Heart left ventricle (tissue), 16 donors: ENCODE measurements at regions not wholly inside any gene's neighbourhood (a gene's known extent, or its start where the extent isn't known, plus 50 kb on each side); places are given as distances from the start of the nearest gene placed in this dataset.
"Not testable (repeated sequence)": the region's sequence is repeated elsewhere in the genome, so short reads cannot be mapped to it uniquely, and the experiment has no call there.

Experiments
- ATAC-seq, 4 donors: fragments of 200-7000 bp; cut with Tn5 transposase; one replicate each; pipeline ENCODE4 v1.9.1; 2020 to 2022; ENCODE audit warnings: moderate library complexity in 4 of 4, mild to moderate bottlenecking in 3 of 4, moderate number of reproducible peaks in 1 of 4
- DNase-seq, 5 donors: peaks; one replicate each; pipeline ENCODE4 v3.0.0-alpha.2; 2020
- H3K27ac ChIP-seq, 12 donors: fragments of 200-600 bp; sonication (generic) in 4 of 12; one replicate each; pipeline versions ENCODE4 v1.5.0 to v1.8.0; 2016 to 2022; ENCODE audit warnings: mild to moderate bottlenecking in 2 of 12
- H3K27me3 ChIP-seq, 9 donors: fragments of 200-600 bp; sonication (generic) in 2 of 9; one replicate each; pipeline versions ENCODE4 v1.5.1 to v1.8.0; 2016 to 2022; ENCODE audit warnings: mild to moderate bottlenecking in 3 of 9
- H3K36me3 ChIP-seq, 9 donors: fragments of 200-600 bp; sonication (generic) in 2 of 9; one replicate each; pipeline versions ENCODE4 v1.5.0 to v1.8.0; 2018 to 2022; ENCODE audit warnings: mild to moderate bottlenecking in 2 of 9
- H3K4me1 ChIP-seq, 12 donors: fragments of 200-600 bp; sonication (generic) in 4 of 12; one replicate each; pipeline versions ENCODE4 v1.5.0 to v1.8.0; 2016 to 2022; ENCODE audit warnings: mild to moderate bottlenecking in 3 of 12
- H3K4me3 ChIP-seq, 12 donors: fragments of 200-600 bp; sonication (generic) in 4 of 12; one replicate each; pipeline versions ENCODE4 v1.5.0 to v1.8.0; 2017 to 2022; ENCODE audit warnings: mild to moderate bottlenecking in 9 of 12, moderate library complexity in 4 of 12
- H3K9me3 ChIP-seq, 12 donors: fragments of 200-600 bp; sonication (generic) in 4 of 12; one replicate each; pipeline versions ENCODE4 v1.5.0 to v1.8.0; 2016 to 2022; ENCODE audit warnings: mild to moderate bottlenecking in 1 of 12
- POLR2A ChIP-seq, 2 donors: fragments of 450-650 bp; IDR thresholded peaks; one replicate each; pipeline ENCODE4 v1.6.1; 2017; ENCODE audit warnings: antibody characterized with exemption in 2 of 2, mild to moderate bottlenecking in 2 of 2, moderate library complexity in 2 of 2
- WGBS, 4 donors: extraction: QIAGEN DNeasy Blood & Tissue Kit in 2 of 4; methylation state at CpG; one replicate each; pipeline versions ENCODE4 v1.1.5 to v1.1.7; 2013 to 2018; 5-methylcytosine and 5-hydroxymethylcytosine counted together
- intact Hi-C, 10 donors: fragments of 100-400 bp; cut with DNase I; formaldehyde crosslinking; loops; one replicate each; pipeline versions ENCODE4 v1.11.1 to v1.14.2; 2022
- TF ChIP-seq, protein P1 (sequence below), 12 donors: fragments of 200-600 bp; sonication (generic) in 4 of 12; IDR thresholded peaks; one replicate each; pipeline versions ENCODE4 v1.5.0 to v1.8.0; 2018 to 2022; ENCODE audit warnings: antibody characterized with exemption in 12 of 12, mild to moderate bottlenecking in 5 of 12
- donor health status: ischemic (EF 13 %, LVEDD 7.1; RV severe dilation, severe dysfunction).
- donor health status: healthy with polysubstance abuse.
- donor health status: DM: no; HTN: yes; CAD: no.
- donor health status: DM: no; HTN: no; CAD: no.
- donor health status: ischemic (EF 25% LVEDD 6.9; RV normal size, moderate dysfunction).
- donor health status: ischemic (EF 25% LVEDD 5.7; RV mildly dilated, moderate dysfunction).
- donor health status: healthy.
- donor health status: DM: yes; HTN: yes; CAD: no.
- donor health status: ischemic (EF 35%, LVEDD 5.7; RV mildly dilated, moderate dysfunction).
- donor health status: nonischemic (EF 11% LVEDD 7.7; RV severe dilation, severe dysfunction).
- donor health status: DM: yes; HTN: yes; CAD: no.
- donor health status: PGD.
- donor health status: ischemic (EF 29% LVEDD 5.4; RV normal size, mild dysfunction).
- donor health status: nonischemic (EF 23%, LVEDD 6.1; RV moderate dilation, normal function).

DNA sequence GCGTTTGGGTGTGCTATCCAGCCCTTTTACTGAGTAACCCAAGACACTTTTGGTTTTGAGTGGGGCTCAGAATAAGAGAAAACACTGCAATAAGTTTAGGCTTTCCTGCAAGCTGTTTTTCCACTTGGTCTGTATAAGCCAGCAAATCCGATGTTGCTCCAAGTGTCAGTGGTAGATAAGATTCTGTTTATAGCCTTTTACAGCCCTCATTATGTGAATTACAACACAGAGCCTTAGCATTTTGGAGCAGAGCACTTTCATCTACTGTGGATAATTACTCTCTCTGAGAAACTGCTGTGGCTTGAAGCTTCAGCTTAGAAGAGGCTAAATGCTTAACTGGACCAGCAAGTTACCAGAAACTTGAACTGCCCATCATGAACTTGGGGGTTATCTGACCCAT, 601.1 kb downstream of the JRKL start:
- no peaks in the 10 kb centered on the region for H3K9me3 ChIP-seq
- no peaks in the 10 kb centered on the region for H3K36me3 ChIP-seq
- ATAC-seq (no peak), DNase-seq (no peak)
- intact Hi-C loops, result no loop called here
- H3K27me3 ChIP-seq, result no peaks in the 10 kb centered on the region
- H3K4me3 ChIP-seq, result no peak overlapping the region
- H3K4me1 ChIP-seq, result no peaks in the 10 kb centered on the region
- WGBS, 4 donors, result 46 to 51% (median 49%) methylated on average over 2 of the region's 2 CpGs
- no peak overlapping the region for H3K27ac ChIP-seq
- TF ChIP-seq, protein P1, sequence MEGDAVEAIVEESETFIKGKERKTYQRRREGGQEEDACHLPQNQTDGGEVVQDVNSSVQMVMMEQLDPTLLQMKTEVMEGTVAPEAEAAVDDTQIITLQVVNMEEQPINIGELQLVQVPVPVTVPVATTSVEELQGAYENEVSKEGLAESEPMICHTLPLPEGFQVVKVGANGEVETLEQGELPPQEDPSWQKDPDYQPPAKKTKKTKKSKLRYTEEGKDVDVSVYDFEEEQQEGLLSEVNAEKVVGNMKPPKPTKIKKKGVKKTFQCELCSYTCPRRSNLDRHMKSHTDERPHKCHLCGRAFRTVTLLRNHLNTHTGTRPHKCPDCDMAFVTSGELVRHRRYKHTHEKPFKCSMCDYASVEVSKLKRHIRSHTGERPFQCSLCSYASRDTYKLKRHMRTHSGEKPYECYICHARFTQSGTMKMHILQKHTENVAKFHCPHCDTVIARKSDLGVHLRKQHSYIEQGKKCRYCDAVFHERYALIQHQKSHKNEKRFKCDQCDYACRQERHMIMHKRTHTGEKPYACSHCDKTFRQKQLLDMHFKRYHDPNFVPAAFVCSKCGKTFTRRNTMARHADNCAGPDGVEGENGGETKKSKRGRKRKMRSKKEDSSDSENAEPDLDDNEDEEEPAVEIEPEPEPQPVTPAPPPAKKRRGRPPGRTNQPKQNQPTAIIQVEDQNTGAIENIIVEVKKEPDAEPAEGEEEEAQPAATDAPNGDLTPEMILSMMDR (IDR thresholded peaks at IDR 0.05), result no peak
- TF ChIP-seq POLR2A (IDR thresholded peaks at IDR 0.05), result no peak

DNA sequence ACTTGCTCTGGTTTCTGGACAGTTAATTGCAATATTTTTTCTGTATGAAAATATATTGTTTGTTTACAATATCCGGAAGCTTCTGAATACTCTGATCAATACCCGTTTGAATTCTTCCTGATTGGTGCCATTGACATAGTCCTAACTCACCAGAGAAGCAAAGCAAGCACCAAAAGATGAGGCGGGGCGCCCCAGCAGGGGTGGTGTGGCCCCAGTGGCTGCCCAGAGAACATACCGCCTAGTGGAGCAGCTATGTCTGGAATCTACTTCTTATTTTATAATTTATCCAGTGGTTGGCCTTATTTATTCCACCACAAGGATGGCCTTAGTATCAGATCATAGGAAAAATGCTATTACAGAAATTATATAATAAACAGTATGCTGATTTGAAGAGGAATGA, 610.7 kb downstream of the JRKL start:
- DNase-seq, result no peak
- H3K4me3 ChIP-seq, result no peak overlapping the region
- TF ChIP-seq, protein P1 (IDR thresholded peaks at IDR 0.05), result no peak
- TF ChIP-seq POLR2A (IDR thresholded peaks at IDR 0.05), result no peak
- no peak for ATAC-seq
- no peaks in the 10 kb centered on the region for H3K36me3 ChIP-seq
- no peak overlapping the region for H3K27ac ChIP-seq
- WGBS, 4 donors, result 77 to 92% (median 85%) methylated on average over 5 of the region's 5 CpGs
- H3K4me1 ChIP-seq, result no peaks in the 10 kb centered on the region
- H3K9me3 ChIP-seq, result no peaks in the 10 kb centered on the region
- intact Hi-C loops, result no loop called here
- no peaks in the 10 kb centered on the region for H3K27me3 ChIP-seq

DNA sequence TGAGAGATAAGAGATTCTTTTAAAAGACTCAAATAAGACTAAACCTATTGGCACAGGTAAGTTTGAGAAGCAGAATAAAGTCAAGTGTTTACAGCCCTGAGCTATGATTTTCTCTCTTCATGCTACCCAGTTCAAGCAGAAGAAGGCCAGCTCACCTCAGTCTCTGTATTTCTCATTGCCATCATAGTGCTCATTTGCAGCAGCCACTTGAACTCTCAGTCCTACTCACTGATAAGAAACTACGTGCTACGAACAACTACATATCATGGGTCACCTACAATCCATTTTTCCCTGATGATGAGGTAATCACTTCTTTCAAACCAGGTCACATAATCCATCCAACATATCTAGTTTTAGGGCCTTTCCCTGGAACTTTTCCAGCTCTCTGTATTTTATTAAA, 617.5 kb downstream of the JRKL start:
- H3K36me3 ChIP-seq, result no peaks in the 10 kb centered on the region
- no peaks in the 10 kb centered on the region for H3K9me3 ChIP-seq
- WGBS, 4 donors, result 18 to 28% (median 26%) methylated on average over 2 of the region's 2 CpGs
- TF ChIP-seq, protein P1 (IDR thresholded peaks at IDR 0.05), result no peak
- TF ChIP-seq POLR2A (IDR thresholded peaks at IDR 0.05), result no peak
- no peaks in the 10 kb centered on the region for H3K4me1 ChIP-seq
- H3K4me3 ChIP-seq, result no peak overlapping the region
- ATAC-seq, result peak in 2 of 4 donors; percentile 36 to 69
- intact Hi-C loops, result no loop called here
- no peak for DNase-seq
- no peaks in the 10 kb centered on the region for H3K27me3 ChIP-seq
- no peak overlapping the region for H3K27ac ChIP-seq

DNA sequence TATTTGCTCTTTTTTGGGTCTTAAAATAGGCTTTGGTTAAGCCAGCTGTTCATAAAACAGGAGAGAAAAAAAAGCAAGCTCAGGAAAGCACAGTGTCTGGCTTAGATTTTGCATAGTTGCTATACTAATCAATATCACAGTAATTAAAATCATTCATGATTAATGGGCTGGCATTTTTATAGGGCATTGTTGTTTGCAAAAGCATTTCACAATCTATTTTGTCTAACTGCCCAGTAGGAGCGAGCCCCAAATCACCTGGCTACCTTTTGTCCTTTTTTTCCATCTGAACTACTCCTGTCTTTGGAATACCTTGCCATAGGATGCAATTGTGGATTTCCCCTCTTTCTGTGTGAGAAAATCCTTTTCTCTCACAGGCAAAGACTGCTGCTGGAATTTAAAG, 619.8 kb downstream of the JRKL start:
- no peak overlapping the region for H3K27ac ChIP-seq
- no peak overlapping the region for H3K4me3 ChIP-seq
- intact Hi-C loops, result no loop called here
- H3K9me3 ChIP-seq, result no peaks in the 10 kb centered on the region
- no peak for ATAC-seq
- H3K36me3 ChIP-seq, result no peaks in the 10 kb centered on the region
- no peaks in the 10 kb centered on the region for H3K4me1 ChIP-seq
- H3K27me3 ChIP-seq, result no peaks in the 10 kb centered on the region
- DNase-seq, result no peak
- no peak for TF ChIP-seq POLR2A (IDR thresholded peaks at IDR 0.05)
- 79 to 87% (median 82%) methylated on average over 1 of the region's 1 CpG for WGBS, 4 donors

DNA sequence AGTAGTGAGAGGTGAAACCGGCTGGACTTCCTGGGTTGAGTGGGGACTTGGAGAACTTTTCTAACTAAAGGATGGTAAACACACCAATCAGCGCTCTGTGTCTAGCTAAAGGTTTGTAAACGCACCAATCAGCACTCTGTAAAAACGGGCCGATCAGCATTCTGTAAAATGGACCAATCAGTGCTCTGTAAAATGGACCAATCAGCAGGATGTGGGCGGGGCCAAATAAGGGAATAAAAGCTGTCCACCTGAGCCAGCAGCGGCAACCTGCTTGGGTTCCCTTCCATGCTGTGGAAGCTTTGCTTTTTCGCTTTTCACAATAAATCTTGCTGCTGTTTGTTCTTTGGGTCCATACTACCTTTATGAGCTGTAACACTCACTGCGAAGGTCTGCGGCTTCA, 621.2 kb downstream of the JRKL start:
- H3K27ac ChIP-seq, H3K4me1 ChIP-seq, intact Hi-C loops, H3K36me3 ChIP-seq, H3K9me3 ChIP-seq, H3K27me3 ChIP-seq, ATAC-seq, H3K4me3 ChIP-seq, DNase-seq: not testable (repeated sequence)
- WGBS, 4 donors, result 85 to 87% (median 86%) methylated on average over 10 of the region's 10 CpGs
